ENCODE measurements at regions not wholly inside any gene's neighbourhood (a gene's known extent, or its start where the extent isn't known, plus 50 kb on each side); places are given as distances from the start of the nearest gene placed in this dataset.

- Histone ChIP-seq H3K4me1 (ENCODE audit: insufficient read depth) (peaks cover 28% of the 10 kb centered on the region), H2AFZ (no peak overlapping the region), H3K36me3 (ENCODE audit: insufficient read depth) (no peaks in the 10 kb centered on the region), H3K4me2 (no peak overlapping the region), H3K9me2 (ENCODE audit: insufficient read depth) (no peaks in the 10 kb centered on the region), H3K27me3 (ENCODE audit: insufficient read depth) (no peaks in the 10 kb centered on the region), H3F3A (replicated peaks; ENCODE audit: low read depth) (no peaks in the 10 kb centered on the region), H4K20me1 (replicated peaks; ENCODE audit: insufficient read depth) (no peaks in the 10 kb centered on the region), H3K79me2 (replicated peaks; ENCODE audit: insufficient read depth) (no peaks in the 10 kb centered on the region), H3K4me3 (no peak overlapping the region), H3K27ac (ENCODE audit: low read depth) (no peak overlapping the region)
- H3K27ac Mint-ChIP-seq = no peak overlapping the region
- no peaks in the 10 kb centered on the region; the same call in 2 of the 3 replicates for H3K9me3 Mint-ChIP-seq
- H3K4me3 Mint-ChIP-seq = no peak overlapping the region
- ATAC-seq (no peak), DNase-seq (ENCODE audit: low spot score) (no peak)
- H3K27me3 Mint-ChIP-seq (ENCODE audit: insufficient read depth, low read depth, poor library complexity) = no peaks in the 10 kb centered on the region
- no peak for TF ChIP-seq ETS1 (IDR thresholded peaks at IDR 0.05)
- TF ChIP-seq NANOG (IDR thresholded peaks at IDR 0.05; ENCODE audit: borderline replicate concordance) = no peak
- no peak for TF ChIP-seq CTCF (conservative IDR thresholded peaks at IDR 0.05; ENCODE audit: low read depth in 2 of 2)
- no peak for TF ChIP-seq ZNF114 (CRISPR knock-in tag; IDR thresholded peaks at IDR 0.05)
- no peak for TF ChIP-seq EZH2 (IDR thresholded peaks at IDR 0.05; ENCODE audit: low read depth, unreplicated experiment)
- no peak for TF ChIP-seq ZNF462 (CRISPR knock-in tag; IDR thresholded peaks at IDR 0.05)
- TF ChIP-seq ZNF331 (CRISPR knock-in tag; IDR thresholded peaks at IDR 0.05; ENCODE audit: low read depth) = no peak
- TF ChIP-seq EZH2phosphoT487 (IDR thresholded peaks at IDR 0.05; ENCODE audit: unreplicated experiment) = no peak
- TF ChIP-seq JUNB (IDR thresholded peaks at IDR 0.05; ENCODE audit: unreplicated experiment) = no peak
- no peak for TF ChIP-seq STAT1 (IDR thresholded peaks at IDR 0.05; ENCODE audit: unreplicated experiment)
- TF ChIP-seq POLR2AphosphoS5 (IDR thresholded peaks at IDR 0.05; ENCODE audit: low read depth) = no peak
- TF ChIP-seq CREB1 (CRISPR knock-in tag; IDR thresholded peaks at IDR 0.05; ENCODE audit: low read depth) = no peak
- peaks cover 33% of the 10 kb centered on the region for H3K4me1 Mint-ChIP-seq
- H3K36me3 Mint-ChIP-seq (ENCODE audit: low read depth) = no peaks in the 10 kb centered on the region
These were observed 368.3 kb downstream of the RAD51AP2 start for GRCh38 chr2:17149945-17150344.

All from GM23338 (cell line).